Epithelial cell of esophagus (primary cell): ENCODE measurements at regions not wholly inside any gene's neighbourhood (a gene's known extent, or its start where the extent isn't known, plus 50 kb on each side); places are given as distances from the start of the nearest gene placed in this dataset.
"Not testable (repeated sequence)": the region's sequence is repeated elsewhere in the genome, so short reads cannot be mapped to it uniquely, and the experiment has no call there.

Source experiments
- DNase-seq: peaks from one replicate; pipeline ENCODE4 v3.0.0; 2010; ENCODE audit warnings: low read depth
- H3K4me3 ChIP-seq: 2 replicates; pipeline ENCODE4 v1.5.1; 2011; ENCODE audit warnings: mild to moderate bottlenecking, low read length, control low read depth
- TF ChIP-seq, protein P1 (sequence below): IDR thresholded peaks from 2 replicates; pipeline ENCODE4 v1.5.1; 2011; ENCODE audit warnings: low read depth, mild to moderate bottlenecking, low read length, control low read depth, inconsistent platforms; ENCODE audit not compliant: insufficient read depth; ENCODE audit errors: missing control alignments

DNA sequence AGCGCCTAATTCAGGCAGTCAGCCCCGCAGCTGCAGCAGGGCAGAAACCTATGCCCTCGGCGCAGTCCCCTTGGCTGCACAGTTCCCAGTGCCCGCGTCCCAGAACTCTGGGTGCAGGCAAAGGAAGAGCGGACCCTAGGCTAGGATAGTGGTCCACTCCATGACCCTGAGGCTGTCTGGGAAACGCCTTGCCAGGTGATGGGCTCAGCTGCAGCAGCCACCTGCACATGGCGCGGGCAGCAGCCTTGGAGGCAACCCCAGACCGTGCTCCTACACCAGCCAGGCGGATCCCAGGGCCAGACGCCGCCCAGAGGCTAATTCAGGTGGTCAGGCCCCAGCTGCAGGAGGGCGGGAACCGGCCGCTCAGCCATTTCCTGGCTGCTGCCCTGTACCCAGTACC lies 83.0 kb downstream of the POTEC start:
- DNase-seq, H3K4me3 ChIP-seq: not testable (repeated sequence)

DNA sequence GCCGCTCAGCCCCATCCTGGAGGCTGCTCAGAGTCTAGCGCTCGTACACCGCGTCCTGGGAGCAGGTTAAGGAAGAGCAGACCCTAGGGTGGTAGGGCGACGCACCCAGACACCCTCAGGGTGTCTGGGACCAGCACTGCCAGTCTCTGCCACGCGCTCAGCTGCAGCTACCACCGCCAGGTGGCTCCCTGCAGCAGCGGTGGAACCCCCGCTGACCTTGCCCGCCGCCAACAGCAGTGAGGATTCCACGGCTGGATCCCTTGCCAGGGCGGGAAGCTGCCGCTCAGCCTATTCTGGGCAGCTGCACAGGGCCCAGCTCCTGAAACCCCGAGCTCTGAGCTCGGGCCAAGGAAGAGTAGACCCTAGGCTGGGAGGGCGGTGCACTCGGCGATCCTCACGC lies 83.6 kb downstream of the POTEC start:
- DNase-seq, H3K4me3 ChIP-seq: not testable (repeated sequence)

DNA sequence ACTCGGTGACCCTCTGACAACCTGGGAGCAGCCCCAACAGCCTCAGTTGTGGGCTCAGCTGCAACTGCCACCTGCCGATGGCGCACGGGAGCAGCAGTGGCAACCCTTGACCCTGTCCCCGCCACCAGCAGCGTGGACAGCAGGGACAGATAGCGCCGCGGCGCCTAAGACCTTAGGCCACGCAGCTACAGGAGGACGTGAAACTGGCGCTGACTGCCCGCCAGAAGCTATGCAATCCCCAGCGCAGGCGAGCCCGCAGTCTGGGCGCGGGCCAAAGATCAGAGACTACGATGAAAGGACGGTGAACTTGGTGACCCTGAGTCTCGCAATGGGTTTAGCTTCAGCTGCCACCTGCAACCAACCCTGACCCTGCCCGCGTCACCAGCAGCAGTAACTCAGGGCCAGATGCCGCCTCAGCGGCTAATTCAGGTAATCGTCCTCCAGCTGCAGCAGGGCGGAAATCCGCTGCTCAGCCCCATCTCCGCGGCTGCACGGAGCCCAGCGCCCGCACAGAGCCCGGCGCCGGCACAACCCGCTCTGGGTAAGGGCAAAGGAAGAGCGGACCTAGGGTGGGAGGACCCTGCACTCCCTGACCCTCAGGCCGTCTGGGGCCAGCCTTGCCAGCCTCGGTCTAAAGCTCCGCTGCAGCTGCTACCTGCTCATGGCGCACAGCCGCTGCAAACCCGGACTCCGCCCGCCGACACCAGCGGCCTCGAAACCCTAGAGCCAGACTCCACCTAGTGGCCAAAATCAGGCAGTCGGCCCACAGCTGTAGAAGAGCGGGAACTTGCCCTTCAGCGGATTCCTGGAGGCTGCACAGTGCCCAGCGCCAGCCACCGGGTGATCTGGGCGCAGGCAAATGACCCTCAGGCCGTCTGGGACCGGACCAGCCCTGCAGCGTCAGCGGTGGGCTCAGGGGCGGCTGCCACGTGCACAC lies 85.1 kb downstream of the POTEC start:
- TF ChIP-seq, protein P1, sequence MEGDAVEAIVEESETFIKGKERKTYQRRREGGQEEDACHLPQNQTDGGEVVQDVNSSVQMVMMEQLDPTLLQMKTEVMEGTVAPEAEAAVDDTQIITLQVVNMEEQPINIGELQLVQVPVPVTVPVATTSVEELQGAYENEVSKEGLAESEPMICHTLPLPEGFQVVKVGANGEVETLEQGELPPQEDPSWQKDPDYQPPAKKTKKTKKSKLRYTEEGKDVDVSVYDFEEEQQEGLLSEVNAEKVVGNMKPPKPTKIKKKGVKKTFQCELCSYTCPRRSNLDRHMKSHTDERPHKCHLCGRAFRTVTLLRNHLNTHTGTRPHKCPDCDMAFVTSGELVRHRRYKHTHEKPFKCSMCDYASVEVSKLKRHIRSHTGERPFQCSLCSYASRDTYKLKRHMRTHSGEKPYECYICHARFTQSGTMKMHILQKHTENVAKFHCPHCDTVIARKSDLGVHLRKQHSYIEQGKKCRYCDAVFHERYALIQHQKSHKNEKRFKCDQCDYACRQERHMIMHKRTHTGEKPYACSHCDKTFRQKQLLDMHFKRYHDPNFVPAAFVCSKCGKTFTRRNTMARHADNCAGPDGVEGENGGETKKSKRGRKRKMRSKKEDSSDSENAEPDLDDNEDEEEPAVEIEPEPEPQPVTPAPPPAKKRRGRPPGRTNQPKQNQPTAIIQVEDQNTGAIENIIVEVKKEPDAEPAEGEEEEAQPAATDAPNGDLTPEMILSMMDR, result peak; percentile 31
- DNase-seq, H3K4me3 ChIP-seq: not testable (repeated sequence)

DNA sequence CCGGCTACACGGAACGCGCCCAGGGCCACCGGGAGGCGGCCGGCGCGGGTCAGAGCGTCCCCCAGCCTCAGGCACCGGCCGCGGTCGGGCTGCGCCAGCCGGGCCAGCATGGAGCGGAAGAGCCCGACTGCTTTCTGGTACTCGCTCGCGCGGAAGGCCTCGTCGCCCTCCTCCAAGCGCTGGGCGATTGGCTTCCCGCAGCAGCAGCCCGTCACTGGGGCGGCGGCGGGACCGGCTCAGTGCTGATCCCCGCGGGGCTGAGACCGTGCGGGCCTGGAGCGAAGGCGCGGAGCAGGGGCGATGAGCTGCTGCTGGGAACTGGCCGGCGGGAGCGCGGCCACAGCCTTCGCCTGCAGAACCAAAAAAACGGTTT lies 92.8 kb downstream of the POTEC start:
- DNase-seq, result peak; percentile 4
- not testable (repeated sequence) for H3K4me3 ChIP-seq

DNA sequence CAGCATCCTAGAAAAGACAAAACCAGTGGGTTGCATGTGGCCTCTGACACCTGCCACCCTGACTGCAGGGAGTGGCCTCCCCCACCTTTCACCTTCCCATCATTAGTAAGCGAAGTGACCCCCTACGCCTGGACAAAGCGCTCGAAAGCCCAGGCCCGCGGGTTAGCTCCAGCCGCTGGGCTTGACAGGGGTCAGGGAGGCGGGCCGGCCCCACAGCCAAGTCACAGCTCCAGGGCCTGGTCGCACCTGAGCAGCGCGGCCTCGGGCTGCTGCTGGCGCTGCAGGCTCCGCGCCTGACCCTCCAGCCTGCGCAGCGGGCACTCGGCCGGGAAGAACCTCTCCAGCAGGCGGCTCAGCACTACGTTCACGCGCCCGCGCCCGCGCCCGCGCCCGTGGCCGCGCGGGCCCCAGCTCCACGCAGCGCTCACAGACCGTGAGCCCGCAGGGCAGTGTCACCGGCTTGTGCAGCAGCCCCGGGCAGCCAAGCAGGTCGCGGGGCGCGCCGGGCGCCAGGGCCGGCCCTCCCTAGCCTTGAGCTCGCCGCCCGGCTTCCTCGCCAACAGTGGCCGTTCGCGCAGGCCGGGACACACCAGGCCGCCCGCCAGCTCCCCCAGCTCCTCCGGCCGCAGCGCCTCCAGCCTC lies 93.3 kb downstream of the POTEC start:
- peak; percentile 4 for DNase-seq

DNA sequence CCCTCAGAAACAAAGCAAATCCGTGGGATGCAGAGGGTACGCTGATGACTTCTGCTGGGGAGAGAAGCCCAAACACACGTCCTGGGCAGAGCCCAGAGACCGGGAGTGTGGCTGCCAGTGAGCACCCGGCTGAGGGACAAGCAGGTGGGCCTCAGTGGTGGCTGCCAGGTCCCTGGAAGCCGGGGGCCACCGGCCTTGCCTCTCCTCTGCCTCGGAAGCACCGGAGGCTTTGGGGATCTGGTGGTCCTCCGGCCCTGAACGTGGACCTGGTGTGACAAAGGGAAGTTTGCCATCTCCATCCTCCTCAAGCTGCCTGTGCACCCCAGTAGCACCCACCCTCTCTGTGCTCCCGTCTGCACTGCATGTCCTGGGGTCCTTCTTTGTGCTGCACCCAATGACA lies 94.3 kb downstream of the POTEC start:
- not testable (repeated sequence) for DNase-seq, H3K4me3 ChIP-seq

More for the DNA sequence above, 93.3 kb downstream of the POTEC start:
- not testable (repeated sequence) for H3K4me3 ChIP-seq

DNA sequence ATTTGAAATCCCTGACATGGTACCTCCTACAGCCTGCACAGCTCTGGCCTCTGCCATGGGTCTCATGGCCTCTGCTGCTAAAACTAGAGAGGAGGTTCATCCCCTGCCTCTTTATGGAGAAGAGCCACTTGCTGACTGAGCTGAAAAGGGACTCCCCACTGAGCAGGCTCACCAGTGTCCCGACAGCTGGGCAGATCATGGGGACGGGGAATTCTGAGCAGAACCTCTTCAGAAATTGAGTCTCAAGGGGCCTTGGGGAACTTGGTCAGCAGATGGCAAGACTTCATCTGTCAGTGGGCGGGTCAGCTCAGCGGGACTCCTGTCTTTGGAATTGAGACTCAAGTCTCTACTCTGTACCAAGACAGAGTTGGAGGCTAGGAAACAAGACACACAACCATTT lies 95.7 kb downstream of the POTEC start:
- not testable (repeated sequence) for DNase-seq, H3K4me3 ChIP-seq

DNA sequence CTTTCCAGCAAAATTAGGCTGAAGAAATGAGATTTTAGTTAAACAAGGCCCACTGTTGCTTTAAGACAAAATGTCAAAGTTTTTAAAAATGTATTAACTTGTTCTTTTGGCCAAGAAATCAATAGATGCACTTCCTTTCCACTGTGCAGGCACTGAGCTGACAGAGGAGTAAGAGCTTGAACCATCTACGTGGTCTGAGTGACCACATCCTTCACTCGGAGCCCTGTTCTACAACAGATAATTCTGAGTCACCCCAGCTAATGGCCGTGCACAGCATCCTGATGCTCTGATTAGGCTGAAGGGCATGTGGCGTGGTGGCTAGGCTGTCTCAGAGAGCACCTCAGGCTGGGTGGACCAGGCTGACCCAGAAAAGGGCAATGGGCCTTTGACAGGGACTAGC lies 107.9 kb downstream of the POTEC start:
- not testable (repeated sequence) for DNase-seq, H3K4me3 ChIP-seq

DNA sequence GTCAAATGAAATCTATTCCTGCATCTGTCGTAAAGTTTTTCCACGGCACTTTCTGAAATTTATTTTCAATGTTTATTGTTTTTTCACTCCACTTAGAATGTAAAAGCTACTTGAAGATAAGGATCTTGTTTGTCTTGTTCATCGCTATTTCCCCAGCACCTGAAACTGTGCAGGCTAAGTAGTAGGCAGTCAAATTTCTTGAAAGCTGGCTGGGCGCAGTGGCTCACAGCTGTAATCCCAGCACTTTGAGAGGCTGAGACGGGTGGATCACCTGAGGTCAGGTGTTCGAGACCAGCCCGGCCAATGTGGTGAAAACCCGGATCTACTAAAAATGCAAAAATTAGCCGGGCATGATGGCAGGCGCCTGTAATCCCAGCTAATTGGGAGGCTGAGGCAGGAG lies 111.0 kb downstream of the POTEC start:
- not testable (repeated sequence) for H3K4me3 ChIP-seq, DNase-seq

DNA sequence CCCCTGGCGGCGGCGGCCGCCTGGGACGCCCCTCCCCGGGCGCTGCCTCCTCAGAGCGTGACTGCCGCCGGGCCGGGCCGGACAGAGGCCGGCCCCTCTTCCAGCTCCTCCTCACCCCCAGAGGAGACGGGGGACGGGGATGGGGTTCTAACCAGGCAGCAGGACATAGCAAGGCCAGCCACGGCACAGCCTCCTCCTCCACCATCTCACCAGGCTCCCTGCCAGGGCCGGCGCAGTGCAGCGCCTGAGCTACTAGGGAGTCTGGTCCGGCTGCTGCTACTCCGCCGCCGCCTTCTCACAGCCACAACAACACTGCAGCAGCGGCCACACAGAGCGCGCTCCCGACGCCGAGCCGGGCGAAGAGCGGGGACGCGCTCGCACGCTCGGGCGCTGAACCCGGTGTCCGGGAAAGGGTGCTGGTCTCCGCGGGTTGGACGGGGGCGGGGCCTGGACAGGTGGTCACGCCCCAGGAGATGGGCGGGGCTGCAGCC lies 112.3 kb downstream of the POTEC start:
- peak; percentile 70 for DNase-seq
- peak overlapping the region; percentile 46 for H3K4me3 ChIP-seq

DNA sequence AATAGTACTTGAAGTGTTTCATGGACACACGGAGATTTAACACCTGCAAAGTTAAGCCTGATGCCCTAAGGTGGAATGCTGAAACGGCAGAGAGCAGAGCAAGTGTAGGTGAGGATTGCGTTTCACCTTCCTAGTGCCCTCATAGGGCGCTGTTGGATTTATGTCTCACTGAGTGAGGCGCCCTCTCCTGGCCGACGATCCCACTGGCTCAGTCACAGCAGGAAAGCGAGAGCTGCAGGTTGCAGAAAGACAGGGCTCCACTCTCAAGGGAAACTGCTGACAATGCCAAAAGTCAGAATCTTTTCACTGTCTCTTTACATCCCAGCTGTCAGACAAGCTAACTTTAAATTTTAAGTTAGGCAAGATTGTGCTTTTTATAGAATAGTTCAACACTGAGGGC lies 127.6 kb downstream of the POTEC start:
- not testable (repeated sequence) for H3K4me3 ChIP-seq
- TF ChIP-seq, protein P1, result peak; percentile 40
- peak; percentile 15 for DNase-seq

DNA sequence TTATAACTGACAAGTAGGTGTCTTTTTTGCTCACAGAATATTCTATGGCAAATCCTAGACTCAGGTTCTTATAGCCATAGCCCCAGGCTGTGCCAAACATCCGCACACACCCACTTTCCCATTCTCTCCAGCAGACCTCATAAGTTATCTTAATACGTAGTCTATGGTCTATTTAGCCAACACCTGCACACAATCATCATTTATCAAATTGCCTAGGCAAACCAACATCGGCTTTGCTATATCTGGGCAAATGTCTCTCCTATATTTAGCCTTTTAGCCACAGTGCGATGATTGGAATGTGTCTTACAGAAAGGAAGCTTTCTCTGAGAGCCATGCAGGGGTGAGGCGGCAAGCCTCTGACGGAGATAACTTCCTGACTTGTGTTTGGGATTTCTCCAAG lies 128.0 kb downstream of the POTEC start:
- DNase-seq, H3K4me3 ChIP-seq: not testable (repeated sequence)

DNA sequence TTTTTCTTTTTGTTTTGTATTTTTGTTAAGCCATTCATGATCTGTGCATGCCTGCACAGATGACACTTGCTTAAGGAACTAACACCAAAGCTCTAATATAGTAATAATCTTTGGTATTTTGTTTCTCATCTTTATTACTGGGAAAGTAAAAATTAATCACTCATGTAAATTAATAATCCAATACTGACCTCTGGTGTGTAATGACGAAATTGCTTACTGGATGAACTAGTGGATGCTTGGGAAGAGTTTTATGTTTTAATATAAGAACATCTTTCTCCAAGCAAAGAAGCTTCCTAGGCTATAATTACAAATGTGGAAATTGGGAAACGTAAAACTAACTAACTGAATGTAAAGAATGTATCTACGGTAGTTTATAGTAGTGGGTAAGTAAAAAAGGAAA lies 147.9 kb downstream of the POTEC start:
- H3K4me3 ChIP-seq, DNase-seq: not testable (repeated sequence)

DNA sequence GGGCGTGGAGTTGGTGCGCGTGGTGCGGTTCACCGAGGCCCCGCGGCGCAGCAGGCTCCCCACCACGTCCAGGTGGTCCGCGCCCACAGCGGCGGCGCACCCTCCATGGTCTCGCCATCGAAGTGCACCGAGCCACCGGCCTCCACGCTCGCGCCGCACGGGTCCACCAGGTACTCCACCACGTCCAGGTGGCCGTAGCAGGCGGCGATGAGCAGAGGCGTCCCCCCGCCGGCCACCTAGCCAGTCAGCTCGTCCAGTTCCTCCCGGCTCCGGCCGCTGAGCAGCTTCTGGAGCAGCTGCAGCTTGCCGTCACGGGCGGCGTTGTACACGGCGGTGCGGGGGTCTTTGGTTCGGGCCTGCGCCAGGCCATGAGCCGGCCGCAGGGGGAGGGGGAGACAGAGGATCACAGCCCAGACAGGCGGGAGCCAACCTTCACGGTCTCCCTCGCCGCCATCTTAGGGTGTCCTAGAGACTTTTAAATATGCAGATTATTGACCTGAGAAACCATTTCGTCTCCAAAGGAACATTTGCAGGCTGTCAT lies 149.8 kb downstream of the POTEC start:
- DNase-seq, H3K4me3 ChIP-seq: not testable (repeated sequence)

DNA sequence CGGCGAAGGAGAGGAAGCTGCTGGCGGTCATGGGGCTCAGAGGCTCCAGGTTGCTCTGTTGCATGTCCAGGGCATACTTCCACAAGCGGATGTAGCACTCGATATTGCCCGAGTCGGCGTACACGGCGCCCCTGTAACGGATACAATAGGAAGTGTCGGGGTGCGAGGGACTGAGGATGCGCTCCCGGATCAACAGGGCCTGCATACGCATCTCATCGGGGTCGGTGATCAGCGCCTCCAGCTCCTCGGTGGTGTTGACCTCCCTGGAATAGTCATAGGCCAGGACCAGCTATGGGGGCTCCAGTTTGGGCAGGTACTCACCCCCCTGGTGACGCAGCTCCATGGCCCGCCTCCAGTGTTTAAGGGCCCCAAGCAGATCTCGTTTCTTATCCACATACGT lies 150.8 kb downstream of the POTEC start:
- not testable (repeated sequence) for H3K4me3 ChIP-seq, DNase-seq

DNA sequence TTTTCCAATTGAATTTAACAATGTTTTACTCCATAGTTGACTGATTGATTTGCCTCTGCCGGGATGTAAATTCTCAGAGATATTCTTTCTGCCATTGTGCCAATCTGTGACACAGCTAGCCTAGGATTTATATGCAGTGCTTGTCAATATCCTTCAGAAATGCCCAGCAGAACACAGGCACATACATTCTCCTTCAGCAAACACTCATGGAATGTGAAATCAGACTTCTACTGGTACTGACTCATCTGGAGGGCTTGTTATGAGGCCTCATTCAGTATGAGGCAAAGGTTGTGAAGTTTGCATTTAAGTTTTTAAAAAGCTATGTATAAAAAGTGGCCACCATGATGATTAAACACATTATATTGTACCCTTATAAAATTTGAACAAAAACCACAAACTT lies 158.4 kb downstream of the POTEC start:
- not testable (repeated sequence) for H3K4me3 ChIP-seq, DNase-seq

DNA sequence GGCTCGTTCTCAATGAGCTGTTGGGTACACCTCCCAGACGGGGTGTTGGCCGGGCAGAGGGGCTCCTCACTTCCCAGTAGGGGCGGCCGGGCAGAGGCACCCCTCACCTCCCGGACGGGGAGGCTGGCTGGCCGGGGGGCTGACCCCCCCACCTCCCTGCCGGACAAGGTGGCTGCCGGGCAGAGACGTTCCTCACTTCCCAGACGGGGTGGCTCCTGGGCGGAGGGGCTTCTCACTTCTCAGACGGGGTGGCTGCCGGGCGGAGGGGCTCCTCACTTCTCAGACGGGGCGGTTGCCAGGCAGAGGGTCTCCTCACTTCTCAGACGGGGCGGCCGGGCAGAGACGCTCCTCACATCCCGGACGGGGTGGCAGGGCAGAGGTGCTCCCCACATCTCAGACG lies 160.7 kb downstream of the POTEC start:
- not testable (repeated sequence) for DNase-seq

More for the DNA sequence above, 160.7 kb downstream of the POTEC start:
- not testable (repeated sequence) for H3K4me3 ChIP-seq
